GM12878 (cell line): ENCODE measurements at regions not wholly inside any gene's neighbourhood (a gene's known extent, or its start where the extent isn't known, plus 50 kb on each side); places are given as distances from the start of the nearest gene placed in this dataset.

ENCODE experiments used
- ATAC-seq: fragments of 200-7000 bp; cut with Tn5 transposase; 3 replicates; pipeline ENCODE4 v1.9.1; 2020; ENCODE audit warnings: mild to moderate bottlenecking, moderate library complexity
- BruUV-seq: library from RNA; stranded (reverse); fragments of 400-500 nt; replicated peaks from 2 replicates; lab custom pipeline; 2021; lab: Mats Ljungman, UMichigan
- CTCF ChIA-PET: fragments of 300-600 bp; sonication (Branson Sonifier 250); formaldehyde crosslinking; extraction: SDS; loops from one replicate; lab custom pipeline; 2021; ENCODE audit warnings: inconsistent platforms; lab: Yijun Ruan, JAX
- POLR2A ChIA-PET: fragments of 350-600 bp; formaldehyde crosslinking; extraction: SDS; loops from one replicate; lab custom pipeline; 2021; ENCODE audit warnings: inconsistent platforms; lab: Charles Lee
- RAD21 ChIA-PET: fragments of 300-600 bp; sonication (Branson Sonifier 250); formaldehyde crosslinking; loops from one replicate; lab custom pipeline; 2023; ENCODE audit warnings: antibody characterized with exemption; ENCODE audit not compliant: unreplicated experiment; lab: Charles Lee
- SMC1A ChIA-PET: fragments of 300-600 bp; sonication (Branson Sonifier 250); formaldehyde crosslinking; loops from one replicate; lab custom pipeline; 2023; ENCODE audit not compliant: unreplicated experiment, uncharacterized antibody; lab: Charles Lee
- DNase-seq: peaks from one replicate; pipeline ENCODE4 v3.0.0-alpha.2; 2011; ENCODE audit warnings: low read depth, low spot score
- FAIRE-seq: peaks from 3 replicates; lab custom pipeline; 2011; peaks lifted over from hg19 to GRCh38; lab: Jason Lieb, UNC
- H2AFZ ChIP-seq: 2 replicates; pipeline ENCODE4 v1.6.0; 2011; ENCODE audit warnings: low read depth, low read length, control low read depth; ENCODE audit not compliant: control insufficient read depth
- H3K27ac ChIP-seq: 2 replicates; pipeline ENCODE4 v1.5.1; 2011; ENCODE audit warnings: control low read depth; ENCODE audit not compliant: control insufficient read depth, insufficient read depth
- H3K27me3 ChIP-seq, 2 experiments: replicated peaks in 1 of 2; 2 replicates each; pipeline versions ENCODE4 v1.6.0 to v1.6.1; 2011; ENCODE audit warnings: low read length in 1 of 2; ENCODE audit not compliant: control insufficient read depth in 2 of 2, insufficient read depth in 2 of 2
- H3K36me3 ChIP-seq, 2 experiments: 2 replicates each; pipeline ENCODE4 v1.5.1; 2011; ENCODE audit warnings: low read length in 1 of 2; ENCODE audit not compliant: control insufficient read depth in 2 of 2, insufficient read depth in 2 of 2
- H3K4me1 ChIP-seq: 2 replicates; pipeline ENCODE4 v1.6.1; 2011; ENCODE audit warnings: mild to moderate bottlenecking, low read length, moderate library complexity, mixed read lengths; ENCODE audit not compliant: control insufficient read depth, insufficient read depth
- H3K4me2 ChIP-seq: 2 replicates; pipeline ENCODE4 v1.6.0; 2011; ENCODE audit warnings: control low read depth; ENCODE audit not compliant: control insufficient read depth, insufficient read depth
- H3K4me3 ChIP-seq: fragments of 200-600 bp; sonication (generic); 2 replicates; pipeline ENCODE4 v1.5.1; 2016
- H3K79me2 ChIP-seq: 2 replicates; pipeline ENCODE4 v1.6.0; 2011; ENCODE audit warnings: low read length; ENCODE audit not compliant: control insufficient read depth, insufficient read depth
- H3K9ac ChIP-seq: 2 replicates; pipeline ENCODE4 v1.8.0; 2011; ENCODE audit warnings: low read length, control low read depth, mixed read lengths; ENCODE audit not compliant: control insufficient read depth, insufficient read depth
- H3K9me3 ChIP-seq: replicated peaks from 3 replicates; pipeline ENCODE4 v1.5.1; 2011; ENCODE audit warnings: mild to moderate bottlenecking, low read length; ENCODE audit not compliant: control insufficient read depth, insufficient read depth
- H4K20me1 ChIP-seq: 2 replicates; pipeline ENCODE4 v1.6.0; 2011; ENCODE audit not compliant: control insufficient read depth, insufficient read depth
- BCL3 ChIP-seq: IDR thresholded peaks from 2 replicates; pipeline ENCODE4 v1.6.1; 2011; ENCODE audit warnings: borderline replicate concordance, low read depth, mild to moderate bottlenecking, moderate library complexity, low read length; ENCODE audit not compliant: insufficient read depth, poor library complexity, severe bottlenecking
- CBFB ChIP-seq: IDR thresholded peaks from 2 replicates; pipeline ENCODE4 v1.6.1; 2016; ENCODE audit warnings: antibody characterized with exemption, low read depth
- CEBPZ ChIP-seq: fragments of 150-350 bp; IDR thresholded peaks from 2 replicates; pipeline ENCODE4 v1.6.1; 2016; ENCODE audit warnings: low read depth, low read length
- CHD2 ChIP-seq: IDR thresholded peaks from 2 replicates; pipeline ENCODE4 v1.6.1; 2011; ENCODE audit warnings: low read depth, low read length, improper control_type of control experiment, borderline replicate concordance
- EGR1 ChIP-seq, 2 experiments: IDR thresholded peaks; 1 replicate in 1 of 2; 2 replicates in 1 of 2; pipeline ENCODE4 v1.6.1; 2011 to 2012; ENCODE audit warnings: low read depth in 2 of 2, low read length in 2 of 2, borderline replicate concordance in 1 of 2, mild to moderate bottlenecking in 1 of 2, moderate library complexity in 1 of 2
- GABPA ChIP-seq: IDR thresholded peaks from 2 replicates; pipeline ENCODE4 v1.6.1; 2014; ENCODE audit warnings: antibody characterized with exemption, low read depth, mild to moderate bottlenecking, inconsistent platforms
- HDAC2 ChIP-seq: fragments of 200-600 bp; sonication (generic); IDR thresholded peaks from 2 replicates; pipeline ENCODE4 v1.6.1; 2017
- MEF2A ChIP-seq: IDR thresholded peaks from 2 replicates; pipeline ENCODE4 v1.6.1; 2011; ENCODE audit warnings: low read depth, mild to moderate bottlenecking, low read length, moderate library complexity; ENCODE audit not compliant: insufficient read depth
- PKNOX1 ChIP-seq: fragments of 450-650 bp; IDR thresholded peaks from 2 replicates; pipeline ENCODE4 v1.6.1; 2016; ENCODE audit warnings: mild to moderate bottlenecking
- SKIL ChIP-seq: fragments of 450-650 bp; IDR thresholded peaks from 2 replicates; pipeline ENCODE4 v1.6.1; 2017; ENCODE audit warnings: mild to moderate bottlenecking, low read depth, inconsistent platforms; ENCODE audit not compliant: poor library complexity, severe bottlenecking
- ZNF24 ChIP-seq: fragments of 450-650 bp; IDR thresholded peaks from 2 replicates; pipeline ENCODE4 v1.6.1; 2017; ENCODE audit warnings: antibody characterized with exemption, mild to moderate bottlenecking
- ZNF687 ChIP-seq: fragments of 450-650 bp; IDR thresholded peaks from 2 replicates; pipeline ENCODE4 v1.6.1; 2017; ENCODE audit warnings: mild to moderate bottlenecking, moderate library complexity
- ZZZ3 ChIP-seq: IDR thresholded peaks from 2 replicates; pipeline ENCODE4 v1.6.1; 2011; ENCODE audit warnings: low read depth; ENCODE audit not compliant: control insufficient read depth, insufficient read length
- WGBS: methylation state at CpG from one replicate; pipeline ENCODE4 v1.1.6; 2016; ENCODE audit warnings: low lambda C conversion rate; ENCODE audit not compliant: insufficient replicate concordance, insufficient coverage; ENCODE audit errors: missing lambda C conversion rate; 5-methylcytosine and 5-hydroxymethylcytosine counted together
- in situ Hi-C: fragments of 300-500 bp; cut with MboI; formaldehyde crosslinking; loops from 9 replicates; pipeline ENCODE4 v1.14.3; 2018; ENCODE audit warnings: mixed read lengths
- intact Hi-C: fragments of 100-400 bp; cut with micrococcal nuclease; formaldehyde crosslinking; loops from one replicate; pipeline ENCODE4 v1.14.2; 2022; ENCODE audit not compliant: unreplicated experiment

- Histone ChIP-seq H2AFZ (no peak overlapping the region), H3K4me1 (no peaks in the 10 kb centered on the region), H3K4me3 (no peak overlapping the region), H4K20me1 (no peaks in the 10 kb centered on the region), H3K79me2 (no peaks in the 10 kb centered on the region), H3K36me3 (no peaks in the 10 kb centered on the region), H3K9me3 (no peaks in the 10 kb centered on the region), H3K27me3 (no peaks in the 10 kb centered on the region), H3K4me2 (no peak overlapping the region), H3K9ac (no peak overlapping the region), H3K27ac (no peak overlapping the region)
- in situ Hi-C loops: no loop called here
- TF ChIP-seq GABPA (no peak), ZZZ3 (no peak), MEF2A (no peak), CHD2 (no peak), ZNF24 (no peak), SKIL (no peak), HDAC2 (no peak), BCL3 (no peak), PKNOX1 (no peak), CBFB (no peak), CEBPZ (no peak), ZNF687 (no peak), EGR1 (IDR thresholded peaks at IDR 0.05; ENCODE audit: borderline replicate concordance in 1 of 2, low read depth in 2 of 2, low read length in 2 of 2) (no peak)
- ATAC-seq: no peak
- no peak for FAIRE-seq
- BruUV-seq: no TSS peak
- intact Hi-C loops: no loop called here
- no peak for DNase-seq
- SMC1A ChIA-PET: no interaction called here
- 56% methylated on average over 4 of the region's 4 CpGs for WGBS
- RAD21 ChIA-PET: no interaction called here
- POLR2A ChIA-PET: no interaction called here
- CTCF ChIA-PET: no interaction called here
Measured at GRCh38 chr12:67078957-67079356, 190.2 kb upstream of the CAND1 start.
